Mucosa of descending colon (tissue), 3 donors: ENCODE measurements at regions not wholly inside any gene's neighbourhood (a gene's known extent, or its start where the extent isn't known, plus 50 kb on each side); places are given as distances from the start of the nearest gene placed in this dataset.

Experiments
- ATAC-seq: fragments of 200-7000 bp; cut with Tn5 transposase; one replicate; pipeline ENCODE4 v1.9.1; 2020; ENCODE audit warnings: mild to moderate bottlenecking, moderate library complexity
- DNase-seq, 3 donors: peaks; one replicate each; pipeline ENCODE4 v3.0.0-alpha.2; 2020
- H3K36me3 ChIP-seq: fragments of 200-600 bp; one replicate; pipeline ENCODE4 v1.8.0; 2021; ENCODE audit warnings: low read depth, mild to moderate bottlenecking
- H3K4me1 ChIP-seq: fragments of 200-600 bp; one replicate; pipeline ENCODE4 v1.8.0; 2021; ENCODE audit warnings: low read depth, mild to moderate bottlenecking
- H3K4me3 ChIP-seq: fragments of 200-600 bp; one replicate; pipeline ENCODE4 v1.8.0; 2021; ENCODE audit warnings: mild to moderate bottlenecking
- H3K9me3 ChIP-seq: fragments of 200-600 bp; one replicate; pipeline ENCODE4 v1.8.0; 2021; ENCODE audit warnings: mild to moderate bottlenecking
- CTCF ChIP-seq: fragments of 200-600 bp; IDR thresholded peaks from one replicate; pipeline ENCODE4 v1.8.0; 2022; ENCODE audit warnings: antibody characterized with exemption, mild to moderate bottlenecking
- intact Hi-C, 2 donors: fragments of 100-400 bp; cut with DNase I in 1 of 2; cut with micrococcal nuclease in 1 of 2; formaldehyde crosslinking; loops; one replicate each; pipeline versions ENCODE4 v1.11.0 to v1.11.1; 2022; cut with DNase I, micrococcal nuclease
- donor health status: DM: no; HTN: no; CAD: no; lungs with moderate emphysema.
- donor health status: DM: no; HTN: no; CAD: no.
- donor health status: DM: no; HTN: yes; CAD: no.

GRCh38 chr11:91703042-91703441, 521.6 kb upstream of the FAT3 start:
- DNase-seq (no peak), ATAC-seq (peak; percentile 63)
- Histone ChIP-seq H3K9me3 (no peaks in the 10 kb centered on the region), H3K4me3 (no peak overlapping the region), H3K36me3 (no peaks in the 10 kb centered on the region), H3K4me1 (no peaks in the 10 kb centered on the region)
- intact Hi-C loops = no loop called here
- TF ChIP-seq CTCF = no peak

- Histone ChIP-seq H3K9me3 (no peaks in the 10 kb centered on the region), H3K4me3 (no peak overlapping the region), H3K4me1 (no peaks in the 10 kb centered on the region), H3K36me3 (no peaks in the 10 kb centered on the region)
- ATAC-seq (no peak), DNase-seq (no peak)
- intact Hi-C loops = no loop called here
- no peak for TF ChIP-seq CTCF
Measured at GRCh38 chr11:91700854-91701253, 523.8 kb upstream of the FAT3 start.

- H3K9me3 ChIP-seq = no peaks in the 10 kb centered on the region
- ATAC-seq = no peak
Measured at GRCh38 chr11:91698845-91699244, 525.8 kb upstream of the FAT3 start.

GRCh38 chr11:91694331-91694730, 530.3 kb upstream of the FAT3 start:
- no peaks in the 10 kb centered on the region for H3K4me1 ChIP-seq
- ATAC-seq (no peak), DNase-seq (no peak)
- H3K4me3 ChIP-seq = no peak overlapping the region
- TF ChIP-seq CTCF = no peak
- H3K36me3 ChIP-seq = no peaks in the 10 kb centered on the region
- intact Hi-C loops = no loop called here
- no peaks in the 10 kb centered on the region for H3K9me3 ChIP-seq

More at GRCh38 chr11:91698845-91699244, 525.8 kb upstream of the FAT3 start:
- TF ChIP-seq CTCF = no peak
- intact Hi-C loops = no loop called here
- Histone ChIP-seq H3K36me3 (no peaks in the 10 kb centered on the region), H3K4me3 (no peak overlapping the region), H3K4me1 (no peaks in the 10 kb centered on the region)
- no peak for DNase-seq

- H3K9me3 ChIP-seq = no peaks in the 10 kb centered on the region
- H3K36me3 ChIP-seq = no peaks in the 10 kb centered on the region
- DNase-seq (no peak), ATAC-seq (no peak)
- no peaks in the 10 kb centered on the region for H3K4me1 ChIP-seq
- no peak overlapping the region for H3K4me3 ChIP-seq
- intact Hi-C loops = no loop called here
- TF ChIP-seq CTCF = no peak
Measured at GRCh38 chr11:91691872-91692271, 532.7 kb upstream of the FAT3 start.

GRCh38 chr11:91688672-91689071, 535.9 kb upstream of the FAT3 start:
- no peak overlapping the region for H3K4me3 ChIP-seq
- no peaks in the 10 kb centered on the region for H3K9me3 ChIP-seq
- no peaks in the 10 kb centered on the region for H3K36me3 ChIP-seq
- DNase-seq (no peak), ATAC-seq (no peak)
- no peak for TF ChIP-seq CTCF
- H3K4me1 ChIP-seq = no peaks in the 10 kb centered on the region
- intact Hi-C loops = no loop called here
